ENCODE measurements at regions not wholly inside any gene's neighbourhood (a gene's known extent, or its start where the extent isn't known, plus 50 kb on each side); places are given as distances from the start of the nearest gene placed in this dataset.

GRCh38 chr14:50000380-50001150 is 107.7 kb downstream of the ARF6 start:
- peak overlapping the region; percentile 49 for H4K91ac ChIP-seq (replicated peaks; ENCODE audit: insufficient read length, low read length)
- peak in 1 of 2 experiments; percentile 55 for DNase-seq (ENCODE audit: low read depth in 1 of 2, low spot score in 2 of 2)
- no peaks in the 10 kb centered on the region for H3K79me1 ChIP-seq (ENCODE audit: low read depth, low read length)
- H2BK12ac ChIP-seq (ENCODE audit: low read depth, low read length) = peak overlapping the region; percentile 52; the same call in 1 of the 2 replicates
- H3K27ac ChIP-seq (ENCODE audit: low read depth, low read length) = no peak overlapping the region
- no peak overlapping the region for H3K4ac ChIP-seq (replicated peaks; ENCODE audit: insufficient read length, low read depth, low read length)
- H2BK15ac ChIP-seq (ENCODE audit: low read length) = peak overlapping the region; percentile 100; the same call in 1 of the 2 replicates
- H4K8ac ChIP-seq (ENCODE audit: extremely low read depth, insufficient read depth, low read length) = no peak overlapping the region; the same call in 1 of the 2 replicates
- H3K27me3 ChIP-seq (replicated peaks in 1 of 4; ENCODE audit: control insufficient read depth in 3 of 4, extremely low read depth in 1 of 4, insufficient read depth in 3 of 4, low read length in 3 of 4) = peaks cover 0 to 25% (median 17%) of the 10 kb centered on the region in 4 experiments; a peak in 6 of 7 replicates
- H3K23me2 ChIP-seq (ENCODE audit: low read depth, low read length) = peaks cover 4% of the 10 kb centered on the region; the same call in 1 of the 2 replicates
- no peak overlapping the region for H4K5ac ChIP-seq (ENCODE audit: insufficient read length, low read depth, low read length)
- no peak for TF ChIP-seq CTCF (IDR thresholded peaks at IDR 0.05; ENCODE audit: control extremely low read depth in 1 of 3, insufficient read depth in 1 of 3, low read depth in 1 of 3, low read length in 3 of 3)
- peak; percentile 90 for TF ChIP-seq NANOG (IDR thresholded peaks at IDR 0.05; ENCODE audit: insufficient read depth, low read depth, low read length, poor library complexity, severe bottlenecking)
- FAIRE-seq = no peak
- no peak overlapping the region for H3K14ac ChIP-seq (ENCODE audit: insufficient read length)
- H2BK5ac ChIP-seq (ENCODE audit: low read depth, low read length) = no peak overlapping the region; the same call in 1 of the 2 replicates
- H2AK5ac ChIP-seq (ENCODE audit: low read depth, low read length) = no peak overlapping the region
- peak overlapping the region; percentile 71; the same call in 1 of the 2 replicates for H2AFZ ChIP-seq (ENCODE audit: low read length)
- no peaks in the 10 kb centered on the region for H3K79me2 ChIP-seq (ENCODE audit: control insufficient read depth in 1 of 2, insufficient read depth in 2 of 2, low read length in 2 of 2)
- H3K9ac ChIP-seq (replicated peaks in 1 of 4; ENCODE audit: extremely low read depth in 1 of 4, low read depth in 3 of 4, low read length in 3 of 4) = no peak overlapping the region; a peak in 1 of 7 replicates
- H2BK20ac ChIP-seq (ENCODE audit: low read length) = 0 out of 2 replicates have a peak overlapping the region, but pooled peaks have one; percentile 86
- no peaks in the 10 kb centered on the region for H3K36me3 ChIP-seq (ENCODE audit: control insufficient read depth in 2 of 4, insufficient read depth in 4 of 4, low read length in 3 of 4)
- H4K20me1 ChIP-seq (replicated peaks in 1 of 2; ENCODE audit: control insufficient read depth in 1 of 2, insufficient read depth in 2 of 2, low read length in 2 of 2) = no peaks in the 10 kb centered on the region
- no peak overlapping the region for H3K56ac ChIP-seq (replicated peaks; ENCODE audit: insufficient read length, low read depth, low read length)
- H3K4me1 ChIP-seq (replicated peaks in 1 of 4; ENCODE audit: control insufficient read depth in 3 of 4, insufficient read depth in 4 of 4, low read length in 3 of 4) = peaks cover 12 to 23% (median 18%) of the 10 kb centered on the region in 4 experiments; a peak in 5 of 7 replicates
- ChIA-PET CTCF (ENCODE audit: partially characterized antibody) (interaction anchor here (1.3 to 2.3 kb wide), 4 partner anchors 11 to 56 kb away, joined by 3 to 9 read pairs (median 4); no protein-coding TSS in a partner anchor), POLR2A (ENCODE audit: partially characterized antibody) (interaction anchor here (1.0 to 1.4 kb wide), 4 partner anchors 9 to 414 kb away, joined by 3 to 6 read pairs (median 3); partner anchors contain the start of gene RPS29)
- H3K23ac ChIP-seq (ENCODE audit: insufficient read length) = no peak overlapping the region
- peak overlapping the region; percentile 12 to 24; a peak in 3 of 4 replicates for H3K4me2 ChIP-seq (ENCODE audit: insufficient read depth in 1 of 2, low read depth in 2 of 2, low read length in 2 of 2)
- 69% methylated on average over 10 of the region's 10 CpGs; no CpG with 5 or more reads in 1 of the 2 experiments for WGBS, 2 experiments (ENCODE audit: extremely low coverage in 1 of 2, insufficient coverage in 1 of 2, insufficient read length in 1 of 2, insufficient replicate concordance in 2 of 2, low coverage in 1 of 2, low lambda C conversion rate in 2 of 2, missing lambda C conversion rate in 1 of 2)
- no peaks in the 10 kb centered on the region for H3K9me3 ChIP-seq (ENCODE audit: insufficient read depth in 2 of 2, low read depth in 1 of 2, low read length in 1 of 2)
- no peak overlapping the region for H2BK120ac ChIP-seq (replicated peaks; ENCODE audit: low read depth, low read length)
- peak overlapping the region; percentile 39; the same call in 1 of the 2 replicates for H3K18ac ChIP-seq (ENCODE audit: extremely low read depth, low read length)
- H3K4me3 ChIP-seq (ENCODE audit: extremely low read depth in 1 of 4, insufficient read depth in 2 of 4, low read depth in 3 of 4, low read length in 4 of 4) = no peak overlapping the region

Measured in H1 (cell line).